Lower lobe of right lung (tissue), 2 donors: ENCODE measurements at regions not wholly inside any gene's neighbourhood (a gene's known extent, or its start where the extent isn't known, plus 50 kb on each side); places are given as distances from the start of the nearest gene placed in this dataset.

Experiments
- ATAC-seq, 2 donors: fragments of 200-7000 bp; cut with Tn5 transposase; one replicate each; pipeline ENCODE4 v1.9.1; 2020 to 2022; ENCODE audit warnings: mild to moderate bottlenecking in 2 of 2, moderate library complexity in 2 of 2
- DNase-seq: peaks from one replicate; pipeline ENCODE4 v3.0.0-alpha.2; 2020
- H3K27ac ChIP-seq: fragments of 200-600 bp; one replicate; pipeline ENCODE4 v1.8.0; 2022
- H3K27me3 ChIP-seq: fragments of 200-600 bp; one replicate; pipeline ENCODE4 v1.8.0; 2022; ENCODE audit warnings: low read depth
- H3K36me3 ChIP-seq: fragments of 200-600 bp; one replicate; pipeline ENCODE4 v1.8.0; 2022; ENCODE audit warnings: mild to moderate bottlenecking
- H3K4me1 ChIP-seq: fragments of 200-600 bp; one replicate; pipeline ENCODE4 v1.8.0; 2022
- H3K4me3 ChIP-seq: fragments of 200-600 bp; one replicate; pipeline ENCODE4 v1.8.0; 2022; ENCODE audit warnings: mild to moderate bottlenecking
- H3K9me3 ChIP-seq: fragments of 200-600 bp; one replicate; pipeline ENCODE4 v1.8.0; 2022
- CTCF ChIP-seq: fragments of 200-600 bp; IDR thresholded peaks from one replicate; pipeline ENCODE4 v1.8.0; 2022; ENCODE audit warnings: antibody characterized with exemption, mild to moderate bottlenecking
- intact Hi-C: fragments of 100-400 bp; cut with DNase I; formaldehyde crosslinking; loops from one replicate; pipeline ENCODE4 v1.11.0; 2022
- donor health status: DM: no; HTN: yes; CAD: no; lungs with severe emphysema.

- intact Hi-C loops, result no loop called here
- Histone ChIP-seq H3K36me3 (no peaks in the 10 kb centered on the region), H3K27me3 (no peaks in the 10 kb centered on the region), H3K4me3 (no peak overlapping the region), H3K9me3 (no peaks in the 10 kb centered on the region), H3K4me1 (no peaks in the 10 kb centered on the region), H3K27ac (no peak overlapping the region)
- DNase-seq (no peak), ATAC-seq (no peak)
- no peak for TF ChIP-seq CTCF
Measured at GRCh38 chr4:32950866-32951265, 2230.7 kb downstream of the PCDH7 start.

- H3K36me3 ChIP-seq, result no peaks in the 10 kb centered on the region
- H3K27ac ChIP-seq, result no peak overlapping the region
- H3K4me3 ChIP-seq, result no peak overlapping the region
- TF ChIP-seq CTCF, result no peak
- ATAC-seq (no peak), DNase-seq (no peak)
- no peaks in the 10 kb centered on the region for H3K4me1 ChIP-seq
- no peaks in the 10 kb centered on the region for H3K9me3 ChIP-seq
- H3K27me3 ChIP-seq, result no peaks in the 10 kb centered on the region
- intact Hi-C loops, result no loop called here
Measured at GRCh38 chr4:32958586-32958985, 2238.4 kb downstream of the PCDH7 start.

GRCh38 chr4:32962100-32962499, 2241.9 kb downstream of the PCDH7 start:
- Histone ChIP-seq H3K4me1 (no peaks in the 10 kb centered on the region), H3K27me3 (no peaks in the 10 kb centered on the region), H3K36me3 (no peaks in the 10 kb centered on the region), H3K9me3 (no peaks in the 10 kb centered on the region), H3K4me3 (no peak overlapping the region), H3K27ac (no peak overlapping the region)
- intact Hi-C loops, result no loop called here
- no peak for TF ChIP-seq CTCF
- DNase-seq (no peak), ATAC-seq (no peak)

GRCh38 chr4:32985256-32985655, 2265.1 kb downstream of the PCDH7 start:
- H3K9me3 ChIP-seq, result no peaks in the 10 kb centered on the region
- DNase-seq (no peak), ATAC-seq (no peak)
- no peak overlapping the region for H3K4me3 ChIP-seq
- H3K4me1 ChIP-seq, result no peaks in the 10 kb centered on the region
- no peak overlapping the region for H3K27ac ChIP-seq
- no peak for TF ChIP-seq CTCF
- no peaks in the 10 kb centered on the region for H3K27me3 ChIP-seq
- intact Hi-C loops, result no loop called here
- H3K36me3 ChIP-seq, result no peaks in the 10 kb centered on the region

- H3K27ac ChIP-seq, result no peak overlapping the region
- H3K4me1 ChIP-seq, result no peaks in the 10 kb centered on the region
- ATAC-seq (no peak), DNase-seq (no peak)
- no peak for TF ChIP-seq CTCF
- H3K36me3 ChIP-seq, result no peaks in the 10 kb centered on the region
- no peaks in the 10 kb centered on the region for H3K27me3 ChIP-seq
- intact Hi-C loops, result no loop called here
- H3K4me3 ChIP-seq, result no peak overlapping the region
- no peaks in the 10 kb centered on the region for H3K9me3 ChIP-seq
Measured at GRCh38 chr4:32986236-32986635, 2266.1 kb downstream of the PCDH7 start.

GRCh38 chr4:32987111-32987510, 2266.9 kb downstream of the PCDH7 start:
- Histone ChIP-seq H3K4me3 (no peak overlapping the region), H3K27ac (no peak overlapping the region), H3K36me3 (no peaks in the 10 kb centered on the region), H3K9me3 (no peaks in the 10 kb centered on the region), H3K27me3 (no peaks in the 10 kb centered on the region), H3K4me1 (no peaks in the 10 kb centered on the region)
- ATAC-seq (no peak), DNase-seq (no peak)
- no peak for TF ChIP-seq CTCF
- intact Hi-C loops, result no loop called here
